ENCODE measurements at regions not wholly inside any gene's neighbourhood (a gene's known extent, or its start where the extent isn't known, plus 50 kb on each side); places are given as distances from the start of the nearest gene placed in this dataset.
A peak's percentile ranks its signal among the peaks of the same experiment; 100 is the strongest.

- H3K9me3 ChIP-seq (ENCODE audit: control insufficient read depth in 2 of 2, low read length in 2 of 2), result no peaks in the 10 kb centered on the region
- H3K27me3 ChIP-seq (ENCODE audit: control insufficient read depth in 1 of 2, insufficient read depth in 2 of 2, low read length in 2 of 2), result no peaks in the 10 kb centered on the region
- H3K9ac ChIP-seq (ENCODE audit: low read length in 2 of 2), result no peak overlapping the region
- peaks cover 11% of the 10 kb centered on the region for H3K4me1 ChIP-seq (ENCODE audit: control insufficient read depth, insufficient read depth, low read length)
- H3K27ac ChIP-seq (ENCODE audit: low read length), result no peak overlapping the region
- H3K4me3 ChIP-seq (ENCODE audit: low read length in 2 of 2), result no peak overlapping the region
- no peaks in the 10 kb centered on the region for H3K36me3 ChIP-seq (ENCODE audit: control insufficient read depth in 2 of 2, insufficient read depth in 2 of 2, low read length in 2 of 2)
These were observed 570.5 kb downstream of the QKI start for GRCh38 chr6:163985040-163985439.

GRCh38 chr6:163984124-163984936 is 569.8 kb downstream of the QKI start:
- H3K4me3 ChIP-seq (ENCODE audit: low read length in 2 of 2), result no peak overlapping the region
- H3K9ac ChIP-seq (ENCODE audit: low read length in 2 of 2), result no peak overlapping the region
- no peaks in the 10 kb centered on the region for H3K36me3 ChIP-seq (ENCODE audit: control insufficient read depth in 2 of 2, insufficient read depth in 2 of 2, low read length in 2 of 2)
- H3K4me1 ChIP-seq (ENCODE audit: control insufficient read depth, insufficient read depth, low read length), result peaks cover 11% of the 10 kb centered on the region
- H3K27me3 ChIP-seq (ENCODE audit: control insufficient read depth in 1 of 2, insufficient read depth in 2 of 2, low read length in 2 of 2), result no peaks in the 10 kb centered on the region
- no peak overlapping the region for H3K27ac ChIP-seq (ENCODE audit: low read length)
- no peaks in the 10 kb centered on the region for H3K9me3 ChIP-seq (ENCODE audit: control insufficient read depth in 2 of 2, low read length in 2 of 2)

GRCh38 chr6:163983679-163984078 is 569.2 kb downstream of the QKI start:
- Histone ChIP-seq H3K36me3 (ENCODE audit: control insufficient read depth in 2 of 2, insufficient read depth in 2 of 2, low read length in 2 of 2) (no peaks in the 10 kb centered on the region), H3K27ac (ENCODE audit: low read length) (no peak overlapping the region), H3K4me3 (ENCODE audit: low read length in 2 of 2) (no peak overlapping the region), H3K9ac (ENCODE audit: low read length in 2 of 2) (no peak overlapping the region), H3K9me3 (ENCODE audit: control insufficient read depth in 2 of 2, low read length in 2 of 2) (no peaks in the 10 kb centered on the region), H3K27me3 (ENCODE audit: control insufficient read depth in 1 of 2, insufficient read depth in 2 of 2, low read length in 2 of 2) (no peaks in the 10 kb centered on the region), H3K4me1 (ENCODE audit: control insufficient read depth, insufficient read depth, low read length) (peaks cover 11% of the 10 kb centered on the region)

GRCh38 chr6:163974322-163974721 is 559.8 kb downstream of the QKI start:
- Histone ChIP-seq H3K9ac (ENCODE audit: low read length in 2 of 2) (no peak overlapping the region), H3K4me3 (ENCODE audit: low read length in 2 of 2) (no peak overlapping the region), H3K36me3 (ENCODE audit: control insufficient read depth in 2 of 2, insufficient read depth in 2 of 2, low read length in 2 of 2) (no peaks in the 10 kb centered on the region), H3K9me3 (ENCODE audit: control insufficient read depth in 2 of 2, low read length in 2 of 2) (no peaks in the 10 kb centered on the region), H3K27ac (ENCODE audit: low read length) (no peak overlapping the region), H3K4me1 (ENCODE audit: control insufficient read depth, insufficient read depth, low read length) (no peaks in the 10 kb centered on the region), H3K27me3 (ENCODE audit: control insufficient read depth in 1 of 2, insufficient read depth in 2 of 2, low read length in 2 of 2) (no peaks in the 10 kb centered on the region)

GRCh38 chr6:163971841-163972838 is 557.6 kb downstream of the QKI start:
- Histone ChIP-seq H3K27me3 (ENCODE audit: control insufficient read depth in 1 of 2, insufficient read depth in 2 of 2, low read length in 2 of 2) (no peaks in the 10 kb centered on the region), H3K4me1 (ENCODE audit: control insufficient read depth, insufficient read depth, low read length) (no peaks in the 10 kb centered on the region), H3K4me3 (ENCODE audit: low read length in 2 of 2) (no peak overlapping the region), H3K36me3 (ENCODE audit: control insufficient read depth in 2 of 2, insufficient read depth in 2 of 2, low read length in 2 of 2) (no peaks in the 10 kb centered on the region), H3K27ac (ENCODE audit: low read length) (no peak overlapping the region), H3K9ac (ENCODE audit: low read length in 2 of 2) (no peak overlapping the region), H3K9me3 (ENCODE audit: control insufficient read depth in 2 of 2, low read length in 2 of 2) (no peaks in the 10 kb centered on the region)

- Histone ChIP-seq H3K9me3 (ENCODE audit: control insufficient read depth in 2 of 2, low read length in 2 of 2) (no peaks in the 10 kb centered on the region), H3K27me3 (ENCODE audit: control insufficient read depth in 1 of 2, insufficient read depth in 2 of 2, low read length in 2 of 2) (no peaks in the 10 kb centered on the region), H3K4me3 (ENCODE audit: low read length in 2 of 2) (no peak overlapping the region), H3K4me1 (ENCODE audit: control insufficient read depth, insufficient read depth, low read length) (peaks cover 4% of the 10 kb centered on the region), H3K9ac (ENCODE audit: low read length in 2 of 2) (no peak overlapping the region), H3K36me3 (ENCODE audit: control insufficient read depth in 2 of 2, insufficient read depth in 2 of 2, low read length in 2 of 2) (no peaks in the 10 kb centered on the region), H3K27ac (ENCODE audit: low read length) (no peak overlapping the region)
These were observed 556.5 kb downstream of the QKI start for GRCh38 chr6:163970846-163971564.

GRCh38 chr6:163965426-163966348 is 551.2 kb downstream of the QKI start:
- no peaks in the 10 kb centered on the region for H3K36me3 ChIP-seq (ENCODE audit: control insufficient read depth in 2 of 2, insufficient read depth in 2 of 2, low read length in 2 of 2)
- H3K4me1 ChIP-seq (ENCODE audit: control insufficient read depth, insufficient read depth, low read length), result peaks cover 36% of the 10 kb centered on the region
- no peaks in the 10 kb centered on the region for H3K9me3 ChIP-seq (ENCODE audit: control insufficient read depth in 2 of 2, low read length in 2 of 2)
- peak overlapping the region; percentile 77 for H3K27ac ChIP-seq (ENCODE audit: low read length)
- H3K9ac ChIP-seq (ENCODE audit: low read length in 2 of 2), result no peak overlapping the region
- H3K4me3 ChIP-seq (ENCODE audit: low read length in 2 of 2), result peak overlapping the region in 1 of 2 donors; percentile 8
- H3K27me3 ChIP-seq (ENCODE audit: control insufficient read depth in 1 of 2, insufficient read depth in 2 of 2, low read length in 2 of 2), result no peaks in the 10 kb centered on the region

- Histone ChIP-seq H3K4me1 (ENCODE audit: control insufficient read depth, insufficient read depth, low read length) (peaks cover 36% of the 10 kb centered on the region), H3K27me3 (ENCODE audit: control insufficient read depth in 1 of 2, insufficient read depth in 2 of 2, low read length in 2 of 2) (no peaks in the 10 kb centered on the region), H3K4me3 (ENCODE audit: low read length in 2 of 2) (no peak overlapping the region), H3K36me3 (ENCODE audit: control insufficient read depth in 2 of 2, insufficient read depth in 2 of 2, low read length in 2 of 2) (no peaks in the 10 kb centered on the region), H3K27ac (ENCODE audit: low read length) (peak overlapping the region; percentile 77), H3K9ac (ENCODE audit: low read length in 2 of 2) (no peak overlapping the region), H3K9me3 (ENCODE audit: control insufficient read depth in 2 of 2, low read length in 2 of 2) (no peaks in the 10 kb centered on the region)
These were observed 550.3 kb downstream of the QKI start for GRCh38 chr6:163964789-163965188.

- Histone ChIP-seq H3K4me3 (ENCODE audit: low read length in 2 of 2) (peak overlapping the region; percentile 3 to 20), H3K27me3 (ENCODE audit: control insufficient read depth in 1 of 2, insufficient read depth in 2 of 2, low read length in 2 of 2) (no peaks in the 10 kb centered on the region), H3K9me3 (ENCODE audit: control insufficient read depth in 2 of 2, low read length in 2 of 2) (no peaks in the 10 kb centered on the region), H3K36me3 (ENCODE audit: control insufficient read depth in 2 of 2, insufficient read depth in 2 of 2, low read length in 2 of 2) (no peaks in the 10 kb centered on the region), H3K27ac (ENCODE audit: low read length) (peak overlapping the region; percentile 77), H3K4me1 (ENCODE audit: control insufficient read depth, insufficient read depth, low read length) (peaks cover 36% of the 10 kb centered on the region), H3K9ac (ENCODE audit: low read length in 2 of 2) (no peak overlapping the region)
These were observed 548.9 kb downstream of the QKI start for GRCh38 chr6:163963205-163964120.

All from stomach smooth muscle (tissue), 2 donors.